GM19452 (cell line): ENCODE measurements at regions not wholly inside any gene's neighbourhood (a gene's known extent, or its start where the extent isn't known, plus 50 kb on each side); places are given as distances from the start of the nearest gene placed in this dataset.

Experiments
- ATAC-seq: cut with Tn5 transposase; IDR thresholded peaks from one replicate; pipeline ENCODE4 v1.9.1; 2021; ENCODE audit not compliant: unreplicated experiment

- no peak for ATAC-seq
Measured at GRCh38 chr4:178349601-178350000, 907.4 kb upstream of the AGA start.

- ATAC-seq, result no peak
Measured at GRCh38 chr4:178351185-178351584, 908.9 kb upstream of the AGA start.

GRCh38 chr4:178356725-178357124, 914.5 kb upstream of the AGA start:
- no peak for ATAC-seq

GRCh38 chr4:178385481-178385880, 943.2 kb upstream of the AGA start:
- ATAC-seq, result no peak

- ATAC-seq, result no peak
Measured at GRCh38 chr4:178387756-178388155, 945.5 kb upstream of the AGA start.

- ATAC-seq, result no peak
Measured at GRCh38 chr4:178395798-178396197, 953.6 kb upstream of the AGA start.

GRCh38 chr4:178412455-178412854, 970.2 kb upstream of the AGA start:
- ATAC-seq, result no peak

- no peak for ATAC-seq
Measured at GRCh38 chr4:178414042-178414441, 971.8 kb upstream of the AGA start.

- no peak for ATAC-seq
Measured at GRCh38 chr4:178414881-178415446, 972.7 kb upstream of the AGA start.

- no peak for ATAC-seq
Measured at GRCh38 chr4:178415925-178416324, 973.7 kb upstream of the AGA start.

- no peak for ATAC-seq
Measured at GRCh38 chr4:178423366-178423765, 981.1 kb upstream of the AGA start.

GRCh38 chr4:178426871-178427270, 984.6 kb upstream of the AGA start:
- ATAC-seq, result no peak

GRCh38 chr4:178427663-178428062, 985.4 kb upstream of the AGA start:
- no peak for ATAC-seq

GRCh38 chr4:178448372-178449035, 1006.3 kb upstream of the AGA start:
- no peak for ATAC-seq

GRCh38 chr4:178450614-178451013, 1008.4 kb upstream of the AGA start:
- ATAC-seq, result no peak

GRCh38 chr4:178453057-178453456, 1010.8 kb upstream of the AGA start:
- no peak for ATAC-seq

GRCh38 chr4:178457286-178457685, 1015.0 kb upstream of the AGA start:
- ATAC-seq, result no peak

- no peak for ATAC-seq
Measured at GRCh38 chr4:178462710-178463109, 1020.5 kb upstream of the AGA start.

GRCh38 chr4:178463747-178464146, 1021.5 kb upstream of the AGA start:
- no peak for ATAC-seq

GRCh38 chr4:178470996-178471784, 1029.0 kb upstream of the AGA start:
- no peak for ATAC-seq

- no peak for ATAC-seq
Measured at GRCh38 chr4:178471994-178472393, 1029.8 kb upstream of the AGA start.

GRCh38 chr4:178480105-178480504, 1037.9 kb upstream of the AGA start:
- no peak for ATAC-seq
